Globus pallidus (tissue), 1 donor: ENCODE measurements at regions not wholly inside any gene's neighbourhood (a gene's known extent, or its start where the extent isn't known, plus 50 kb on each side); places are given as distances from the start of the nearest gene placed in this dataset.
A peak's percentile ranks its signal among the peaks of the same experiment; 100 is the strongest.
"Not testable (repeated sequence)": the region's sequence is repeated elsewhere in the genome, so short reads cannot be mapped to it uniquely, and the experiment has no call there.

Experiments
- DNase-seq: peaks from one replicate; pipeline ENCODE4 v3.0.0-alpha.2; 2015; ENCODE audit warnings: low spot score

DNA sequence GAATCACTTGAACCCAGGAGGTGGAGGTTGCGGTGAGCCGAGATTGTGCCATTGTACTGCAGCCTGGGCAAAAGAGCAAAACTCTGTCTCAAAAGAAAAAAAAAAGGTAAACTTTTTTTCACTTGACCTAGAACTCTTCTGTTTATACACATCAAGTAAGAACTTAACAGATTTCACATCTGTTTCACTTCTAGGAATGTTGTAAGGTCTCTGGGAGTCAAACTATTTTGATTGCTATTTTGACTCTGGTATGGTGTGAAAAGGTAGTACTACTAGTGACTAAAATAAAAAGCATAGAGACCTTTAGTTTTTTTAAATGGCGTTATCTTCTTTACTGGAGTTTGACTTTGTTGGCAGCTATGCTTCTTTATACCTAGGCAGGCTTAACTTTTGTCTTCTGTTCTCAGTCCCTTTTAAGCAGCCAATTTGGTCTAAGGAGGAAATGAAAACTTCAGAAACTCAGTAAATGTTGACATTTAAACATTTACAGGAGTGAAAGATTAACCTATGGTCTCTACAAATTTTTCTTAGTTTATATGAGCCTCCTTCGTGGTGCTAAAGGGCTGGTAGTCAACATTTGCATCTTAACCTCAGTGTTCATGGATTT is 84.7 kb downstream of the METTL2B start:
- DNase-seq, result not testable (repeated sequence)

DNA sequence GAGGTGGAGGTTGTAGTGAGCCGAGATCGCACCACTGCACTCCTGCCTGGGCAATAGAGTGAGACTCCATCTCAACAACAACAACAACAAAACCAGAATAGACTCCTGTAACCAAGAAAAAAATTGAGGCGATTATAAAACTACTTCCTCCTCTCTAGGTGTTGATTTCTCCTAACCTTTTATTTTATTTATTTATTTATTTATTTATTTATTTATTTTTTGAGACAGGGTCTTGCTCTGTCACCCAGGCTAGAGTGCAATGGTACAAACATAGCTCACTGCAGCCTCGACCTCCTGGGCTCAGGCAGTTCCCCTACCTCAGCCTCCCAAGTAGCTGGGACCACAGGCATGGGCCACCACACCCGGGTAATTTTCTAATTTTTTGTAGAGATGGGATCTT is 86.2 kb downstream of the METTL2B start:
- DNase-seq, result not testable (repeated sequence)

DNA sequence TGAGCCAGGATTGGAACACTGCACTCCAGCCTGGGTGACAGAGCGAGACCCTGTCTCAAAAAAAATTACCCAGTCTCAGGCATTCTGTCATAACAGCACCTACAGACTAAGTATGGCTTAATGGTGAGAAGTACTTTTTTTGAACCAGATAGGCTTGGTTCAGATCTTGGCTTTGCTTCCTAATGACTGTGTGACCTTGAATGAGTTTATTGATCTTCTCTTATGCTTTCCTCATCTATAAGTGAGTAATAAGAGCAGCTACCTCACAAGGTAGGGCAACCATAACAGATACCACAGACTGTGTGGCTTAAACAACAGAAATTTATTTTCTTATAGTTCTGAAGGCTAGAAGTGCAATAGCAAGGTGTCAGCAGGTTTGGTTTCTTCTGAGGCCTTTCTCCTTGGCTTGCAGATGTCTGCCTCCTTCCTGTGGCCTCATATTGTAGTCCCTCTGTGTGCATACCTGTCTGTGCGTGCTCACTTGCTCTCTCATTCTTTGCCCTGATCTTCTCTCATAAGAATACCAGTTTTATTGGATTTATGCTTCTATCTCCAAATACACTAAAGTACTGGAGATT is 87.7 kb downstream of the METTL2B start:
- DNase-seq, result not testable (repeated sequence)

DNA sequence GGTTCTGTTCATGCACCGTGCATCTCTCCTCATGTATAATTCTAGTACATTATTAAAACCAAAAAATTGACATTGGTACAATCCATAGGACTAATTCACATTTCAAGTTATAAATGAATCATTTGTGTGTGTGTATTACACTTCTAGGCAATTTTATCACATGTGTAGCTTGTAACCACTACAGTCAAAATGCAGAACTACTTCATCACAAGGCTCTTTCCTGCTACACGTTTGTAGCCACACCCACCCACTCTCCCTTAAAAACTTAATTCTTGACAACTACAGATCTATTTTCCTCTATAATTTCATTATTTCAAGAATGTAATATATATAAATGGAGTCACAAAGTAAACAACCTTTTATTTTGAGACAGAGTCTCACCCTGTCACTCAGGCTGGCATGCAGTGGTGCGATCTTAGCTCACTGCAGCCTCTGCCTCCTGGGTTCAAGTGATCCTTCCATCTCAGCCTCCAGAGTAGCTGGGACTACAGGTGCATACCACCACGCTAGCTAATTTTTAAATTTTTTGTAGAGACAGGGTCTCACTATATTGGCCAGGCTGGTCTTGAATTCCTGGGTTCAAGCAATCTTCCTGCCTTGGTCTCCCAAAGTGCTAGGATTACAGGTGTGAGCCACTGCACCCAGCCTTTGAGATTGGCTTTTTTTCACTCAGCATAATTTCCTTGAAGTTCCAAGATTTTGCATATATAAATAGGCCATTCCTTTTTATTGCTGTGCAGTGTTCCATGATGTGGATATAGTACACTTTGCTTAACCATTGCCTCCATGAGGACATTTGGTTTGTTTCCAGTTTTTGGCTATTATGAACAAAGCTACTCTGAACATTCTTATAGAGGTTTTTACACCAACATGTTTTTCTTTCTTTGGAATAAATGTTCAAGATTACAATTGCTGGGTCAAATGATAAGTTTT is 88.7 kb downstream of the METTL2B start:
- not testable (repeated sequence) for DNase-seq

DNA sequence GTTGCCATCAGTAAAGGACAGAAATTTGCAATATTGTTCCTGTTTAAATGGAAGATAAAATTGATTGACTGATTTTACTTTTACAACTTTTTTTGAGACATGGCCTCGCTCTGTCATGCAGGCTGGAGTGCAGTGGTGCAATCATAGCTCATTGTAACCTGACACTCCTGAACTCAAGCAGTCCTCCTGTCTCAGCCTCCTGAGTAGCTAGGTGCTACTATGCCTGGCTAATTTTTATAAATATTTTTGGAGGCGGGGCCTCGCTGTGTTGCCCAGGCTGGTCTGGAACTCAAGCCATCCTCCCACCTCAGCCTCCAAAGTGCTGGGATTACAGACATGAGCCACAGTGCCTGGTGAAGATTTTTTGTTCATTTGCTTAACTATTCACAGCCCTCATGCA is 96.8 kb upstream of the GARIN1A start:
- not testable (repeated sequence) for DNase-seq

DNA sequence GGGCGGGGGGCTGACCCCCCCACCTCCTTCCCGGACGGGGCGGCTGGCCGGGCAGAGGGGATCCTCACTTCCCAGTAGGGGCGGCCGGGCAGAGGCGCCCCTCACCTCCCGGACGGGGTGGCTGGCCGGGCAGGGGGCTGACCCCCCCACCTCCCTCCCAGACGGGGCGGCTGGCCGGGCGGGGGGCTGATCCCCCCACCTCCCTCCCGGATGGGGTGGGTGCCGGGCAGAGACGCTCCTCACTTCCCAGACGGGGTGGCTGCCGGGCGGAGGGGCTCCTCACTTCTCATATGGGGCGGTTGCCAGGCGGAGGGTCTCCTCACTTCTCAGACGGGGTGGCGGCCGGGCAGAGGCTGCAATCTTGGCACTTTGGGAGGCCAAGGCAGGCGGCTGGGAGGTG is 95.1 kb upstream of the GARIN1A start:
- DNase-seq, result not testable (repeated sequence)

DNA sequence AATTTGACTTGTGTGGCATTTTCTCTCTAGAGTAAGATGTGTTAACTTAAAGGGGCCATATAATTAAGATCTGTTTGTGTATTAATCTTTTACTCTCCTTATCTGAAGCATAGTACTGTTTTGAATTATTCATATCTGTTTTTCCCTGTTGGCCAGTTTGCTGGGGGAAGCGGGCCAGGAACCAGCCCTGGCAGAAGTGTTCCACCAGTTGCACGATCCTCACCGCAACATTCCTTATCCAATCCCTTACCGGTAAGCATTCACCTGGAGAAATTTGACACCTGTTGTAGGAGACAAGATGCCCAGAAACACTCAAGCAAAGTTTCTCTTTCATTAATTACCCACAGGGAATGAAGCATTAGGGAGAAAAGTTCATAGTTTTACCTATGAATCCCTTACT is 92.2 kb upstream of the GARIN1A start:
- not testable (repeated sequence) for DNase-seq

DNA sequence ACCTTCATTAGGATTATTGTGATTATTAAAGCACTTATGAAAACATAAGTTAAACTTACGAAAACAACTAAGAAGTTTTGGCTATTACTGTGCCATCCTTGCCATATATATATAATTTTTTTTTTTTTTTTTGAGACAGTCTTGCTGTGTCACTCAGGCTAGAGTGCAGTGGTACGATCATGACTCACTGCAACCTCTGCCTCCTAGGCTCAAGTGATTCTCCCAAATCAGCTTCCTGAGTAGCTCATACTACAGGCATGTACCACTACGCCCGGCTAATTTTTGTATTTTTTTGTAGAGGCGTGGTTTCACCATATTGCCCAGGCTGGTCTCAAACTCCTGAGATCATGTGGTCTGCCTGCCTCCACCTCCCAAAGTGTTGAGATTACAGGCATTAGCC is 91.0 kb upstream of the GARIN1A start:
- not testable (repeated sequence) for DNase-seq

DNA sequence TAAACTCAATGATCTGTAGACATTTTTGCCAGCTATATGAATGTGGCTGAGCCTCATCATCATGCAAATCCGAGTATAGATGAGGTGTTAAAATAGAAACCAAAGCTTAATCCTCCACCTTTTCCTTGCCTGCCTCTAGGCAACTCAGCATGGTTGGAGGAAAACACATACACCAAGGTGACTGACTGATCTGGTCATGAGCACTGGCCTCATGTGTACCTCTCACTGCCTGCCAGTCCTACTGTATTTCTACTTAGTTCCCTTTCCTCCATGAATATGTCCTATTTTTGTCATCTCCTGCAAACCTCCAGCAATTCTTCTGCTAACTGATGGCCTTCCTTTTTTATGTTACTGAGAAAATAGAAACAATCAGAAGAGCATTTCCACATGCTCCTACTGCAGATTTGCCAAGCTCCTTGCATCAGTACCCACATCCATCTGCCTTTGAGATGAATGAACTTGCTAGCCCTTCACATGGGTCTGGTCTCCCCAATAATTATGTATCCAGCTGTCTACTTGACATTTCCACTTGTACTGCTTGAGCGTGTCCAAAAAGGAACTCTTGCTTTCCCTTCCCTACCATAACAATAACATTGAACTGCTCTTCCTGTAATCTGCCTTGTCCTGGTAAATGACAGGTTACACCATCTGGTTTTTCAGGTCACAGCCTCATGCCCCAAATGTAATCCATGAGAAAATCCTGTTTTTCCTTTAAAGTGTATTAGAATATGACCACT is 90.1 kb upstream of the GARIN1A start:
- DNase-seq, result not testable (repeated sequence)

DNA sequence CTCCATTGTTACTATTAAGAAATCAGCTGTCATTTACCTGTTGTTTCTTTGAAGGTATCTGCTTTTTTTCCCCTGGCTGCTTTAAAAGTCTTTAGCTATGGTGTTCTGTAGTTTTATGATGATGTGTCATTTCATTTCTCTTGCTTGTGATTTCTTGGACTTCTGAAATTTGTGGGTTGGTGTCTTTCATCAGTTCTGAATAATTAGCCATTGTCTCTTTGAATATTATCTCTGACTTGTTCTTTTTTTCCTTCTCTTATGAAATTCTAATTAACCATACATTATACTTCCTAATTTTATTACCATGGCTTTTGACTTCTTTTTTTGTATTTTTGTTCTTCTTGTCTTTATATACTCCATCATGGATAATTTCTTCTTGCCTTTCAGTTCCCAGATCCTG is 85.4 kb upstream of the GARIN1A start:
- not testable (repeated sequence) for DNase-seq

DNA sequence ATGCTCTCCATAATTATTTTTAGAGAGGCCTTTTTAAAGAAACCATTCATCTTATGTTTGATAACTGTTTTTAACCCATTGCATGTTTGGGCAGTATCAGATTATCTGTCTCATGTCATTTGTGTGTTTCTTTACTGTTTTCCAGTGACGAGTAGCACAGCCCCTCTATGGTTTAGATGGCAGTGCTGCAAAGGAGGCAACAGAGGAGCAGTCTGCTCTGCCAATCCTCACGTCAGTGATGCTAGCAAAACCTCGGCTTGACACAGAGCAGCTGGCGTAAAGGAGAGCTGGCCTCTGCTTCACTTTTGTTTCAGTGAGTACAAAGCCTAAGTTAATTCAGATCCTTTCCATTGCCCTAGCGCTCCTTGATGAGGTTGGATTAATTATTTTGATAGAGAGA is 80.4 kb upstream of the GARIN1A start:
- peak; percentile 69 for DNase-seq

DNA sequence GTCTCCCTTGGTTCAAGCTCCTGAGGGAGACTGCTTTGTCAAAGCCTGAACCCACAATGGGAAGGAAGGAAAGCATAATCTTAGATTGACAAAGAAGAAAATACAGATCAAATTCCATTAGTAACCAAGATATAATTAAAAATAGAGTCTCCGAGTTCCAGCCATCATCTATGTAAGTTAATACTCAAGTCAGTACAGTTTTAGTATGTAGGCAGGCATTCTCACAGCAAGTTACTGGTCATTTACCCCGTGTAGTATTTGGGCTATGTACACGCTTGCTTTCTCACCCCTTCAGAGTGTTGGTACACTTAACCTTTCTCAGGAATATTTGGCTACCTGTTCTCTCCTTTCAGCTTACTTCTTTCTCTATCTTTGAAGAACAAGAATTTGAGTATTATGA is 79.9 kb upstream of the GARIN1A start:
- not testable (repeated sequence) for DNase-seq

DNA sequence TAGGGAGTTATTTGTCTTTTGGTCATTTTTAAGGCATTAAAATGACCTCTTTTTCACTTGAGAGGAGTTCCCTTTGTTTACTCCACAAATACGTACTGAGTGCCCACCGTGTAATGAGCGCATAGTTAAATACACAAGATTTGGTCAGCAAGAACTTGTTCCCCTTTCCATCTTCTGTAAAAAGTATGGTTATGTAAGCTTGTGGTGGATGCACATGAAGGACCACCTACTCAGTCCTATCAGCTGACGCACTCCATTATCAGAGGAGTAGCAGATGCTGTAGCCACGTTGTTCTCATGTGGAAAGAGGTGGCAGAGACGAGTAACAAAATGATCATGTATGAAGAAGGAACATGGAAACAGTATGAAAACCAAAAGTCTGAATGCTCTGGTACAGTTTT is 78.0 kb upstream of the GARIN1A start:
- not testable (repeated sequence) for DNase-seq

DNA sequence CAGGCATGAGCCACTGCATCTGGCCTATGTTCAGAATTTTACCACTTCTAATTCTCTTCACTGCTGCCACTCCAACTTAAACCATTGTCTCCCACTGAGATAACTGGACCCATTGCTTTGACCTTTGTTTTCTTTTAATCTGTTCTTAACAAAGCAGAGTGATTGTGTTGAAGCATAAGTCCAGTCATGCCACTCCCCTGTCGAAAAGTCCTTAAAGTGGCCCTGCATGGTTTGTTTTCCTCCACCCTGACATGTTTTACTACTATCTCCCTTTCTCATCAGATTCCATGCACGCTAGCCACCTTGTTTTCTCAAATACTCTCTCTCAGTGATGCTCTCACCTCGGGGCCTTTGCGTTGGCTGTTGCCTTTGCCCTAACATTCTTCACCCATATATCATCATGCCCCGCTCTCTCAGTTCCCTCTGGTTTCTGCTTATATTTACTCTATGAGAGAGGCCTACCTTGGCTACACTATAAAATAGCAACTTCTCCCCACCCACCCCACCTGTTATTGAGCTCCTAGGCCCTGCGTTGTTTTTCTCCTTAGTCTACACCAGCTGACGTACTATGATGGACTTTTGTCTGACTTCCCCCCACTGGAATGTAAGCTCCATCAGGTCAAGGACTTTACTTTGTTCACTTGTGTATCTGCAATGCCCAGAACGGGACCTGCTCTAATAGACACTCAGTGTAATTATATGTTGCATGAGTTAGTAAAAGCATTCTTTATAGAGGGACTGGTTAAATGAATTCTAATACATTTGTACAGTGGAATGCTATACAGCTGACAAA is 75.6 kb upstream of the GARIN1A start:
- DNase-seq, result not testable (repeated sequence)

DNA sequence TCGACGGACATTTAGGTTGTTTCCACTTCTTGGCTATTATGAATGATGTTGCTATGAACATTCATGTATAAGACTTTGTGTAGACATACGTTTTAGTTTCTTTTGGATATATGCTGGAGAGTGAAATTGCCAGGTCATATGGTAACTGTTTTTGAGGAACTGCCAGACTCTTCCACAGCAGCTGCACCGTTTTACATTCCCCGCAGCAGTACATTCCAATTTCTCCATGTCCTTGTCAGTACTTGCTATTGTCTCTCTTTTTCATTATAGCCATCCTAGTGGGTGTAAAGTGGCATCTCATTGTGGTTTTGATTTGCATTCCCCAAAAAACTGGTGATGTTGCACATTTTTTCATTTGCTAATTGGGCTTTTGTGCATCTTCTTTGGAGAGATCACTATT is 73.1 kb upstream of the GARIN1A start:
- DNase-seq, result not testable (repeated sequence)

DNA sequence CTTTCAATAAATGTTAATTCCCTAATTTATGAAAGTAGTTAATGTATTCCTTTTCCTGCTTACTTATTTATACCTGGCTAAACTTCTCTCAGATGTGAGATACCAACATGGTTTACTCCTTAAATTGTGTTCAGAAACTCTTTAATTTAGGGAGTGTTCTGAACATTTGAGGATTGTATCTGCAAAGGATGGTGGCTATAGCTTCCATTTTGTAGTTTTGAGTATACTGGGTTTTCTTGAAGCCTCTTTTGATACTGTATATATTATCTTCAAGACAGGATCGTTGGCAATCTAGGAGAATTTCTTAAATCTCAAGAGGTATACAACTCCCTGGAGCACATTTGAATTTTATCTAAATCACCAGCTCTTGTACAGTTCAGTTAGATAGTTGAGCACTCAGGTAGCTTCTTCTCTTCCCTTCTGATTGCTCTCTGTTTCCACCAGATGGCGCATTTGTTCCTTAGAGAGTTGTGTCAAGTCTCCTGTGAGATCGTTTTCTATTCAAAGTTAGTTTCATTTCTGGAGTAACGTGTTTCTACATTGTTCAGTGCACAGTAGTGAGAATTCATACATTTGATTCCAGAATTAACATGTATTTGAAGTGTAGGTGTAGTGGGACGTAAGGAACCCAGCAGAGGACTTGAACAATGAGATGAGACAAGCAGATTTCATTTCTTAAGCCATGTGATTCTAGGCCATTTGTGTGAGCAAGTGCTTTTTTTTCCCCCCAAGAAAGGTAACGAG is 63.2 kb upstream of the GARIN1A start:
- DNase-seq, result peak; percentile 54

DNA sequence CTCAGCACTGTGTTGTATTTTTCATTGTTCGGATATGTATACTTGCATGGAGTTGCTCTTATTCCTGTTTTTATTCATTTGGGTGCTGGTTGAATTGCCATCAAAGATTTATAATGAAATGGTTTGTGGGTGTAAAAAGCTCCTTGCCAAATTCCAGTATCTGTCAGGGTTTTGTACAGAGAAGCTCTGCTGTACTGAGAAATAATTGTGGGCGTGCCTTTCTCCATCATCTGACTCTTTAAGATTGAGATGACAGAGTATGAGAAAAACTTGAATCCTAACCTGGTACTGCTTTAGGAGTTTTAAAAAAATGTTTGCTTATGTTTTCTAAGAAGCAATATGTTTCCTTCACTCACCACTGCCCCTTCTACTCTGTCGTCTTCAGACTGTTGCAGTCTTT is 58.7 kb upstream of the GARIN1A start:
- DNase-seq, result not testable (repeated sequence)

DNA sequence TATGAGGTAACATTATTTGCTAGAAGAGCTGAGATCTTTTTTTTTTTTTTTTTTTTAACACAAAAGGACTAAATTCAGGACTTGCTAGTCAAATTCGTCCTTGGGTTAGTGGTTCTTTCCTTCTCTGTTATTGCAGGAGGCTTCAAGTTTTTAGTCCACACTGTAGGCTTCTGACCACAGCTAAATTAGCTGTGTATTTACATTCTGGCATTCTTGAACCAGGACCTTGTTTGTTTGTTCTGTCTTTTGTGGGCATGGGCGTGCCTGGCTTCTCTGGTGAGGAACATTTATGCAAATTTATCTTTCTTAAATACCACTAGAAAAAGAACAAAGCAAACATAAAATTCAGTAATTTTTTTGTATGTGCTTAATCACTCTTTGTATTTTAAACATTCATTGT is 57.3 kb upstream of the GARIN1A start:
- DNase-seq, result not testable (repeated sequence)

DNA sequence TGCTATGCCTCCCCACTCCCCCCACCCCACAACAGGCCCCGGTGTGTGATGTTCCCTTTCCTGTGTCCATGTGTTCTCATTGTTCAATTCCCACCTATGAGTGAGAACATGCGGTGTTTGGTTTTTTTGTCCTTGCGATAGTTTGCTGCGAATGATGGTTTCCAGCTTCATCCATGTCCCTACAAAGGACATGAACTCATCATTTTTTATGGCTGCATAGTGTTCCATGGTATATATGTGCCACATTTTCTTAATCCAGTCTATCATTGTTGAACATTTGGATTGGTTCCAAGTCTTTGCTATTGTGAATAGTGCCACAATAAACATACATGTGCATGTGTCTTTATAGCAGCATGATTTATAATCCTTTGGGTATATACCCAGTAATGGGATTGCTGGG is 55.3 kb upstream of the GARIN1A start:
- not testable (repeated sequence) for DNase-seq
